A549 (cell line): ENCODE measurements at regions not wholly inside any gene's neighbourhood (a gene's known extent, or its start where the extent isn't known, plus 50 kb on each side); places are given as distances from the start of the nearest gene placed in this dataset.

Source experiments
- CBX8 ChIP-seq: fragments of 200-600 bp; sonication (generic); IDR thresholded peaks from 2 replicates; pipeline ENCODE4 v1.6.1; 2016
- CEBPB ChIP-seq, 2 experiments: fragments of >200 bp in 1 of 2; sonication (Bioruptor Twin) in 1 of 2; formaldehyde crosslinking in 1 of 2; IDR thresholded peaks; 2 replicates each; pipeline ENCODE4 v1.6.1; 2012 to 2016
- CHD4 ChIP-seq: fragments of 200-600 bp; sonication (generic); IDR thresholded peaks from 2 replicates; pipeline ENCODE4 v1.6.1; 2016; ENCODE audit warnings: antibody characterized with exemption, mild to moderate bottlenecking, borderline replicate concordance
- CTCF ChIP-seq: fragments of >200 bp; sonication (Bioruptor Twin); formaldehyde crosslinking; IDR thresholded peaks from 3 replicates; pipeline ENCODE4 v1.5.1; 2016
- EP300 ChIP-seq, 2 experiments: fragments of >200 bp; sonication (Bioruptor Twin); formaldehyde crosslinking; IDR thresholded peaks; 2 replicates in 1 of 2; 3 replicates in 1 of 2; pipeline ENCODE4 v1.6.1; 2016 to 2017
- HOXA7 ChIP-seq: fragments of 250-450 bp; sonication (Bioruptor Pico); IDR thresholded peaks from 2 replicates; pipeline ENCODE4 v1.5.0; 2020; ENCODE audit warnings: mild to moderate bottlenecking, moderate library complexity
- JUN ChIP-seq, 2 experiments: fragments of >200 bp; sonication (Bioruptor Twin); formaldehyde crosslinking; IDR thresholded peaks; 2 replicates in 1 of 2; 3 replicates in 1 of 2; pipeline ENCODE4 v1.6.1; 2016 to 2017
- MYC ChIP-seq: IDR thresholded peaks from 2 replicates; pipeline ENCODE4 v1.6.1; 2012; ENCODE audit warnings: mild to moderate bottlenecking, inconsistent platforms, low read length, improper control_type of control experiment, borderline replicate concordance
- POLR2A ChIP-seq: IDR thresholded peaks from 2 replicates; pipeline ENCODE4 v1.6.1; 2012; ENCODE audit warnings: mild to moderate bottlenecking, low read length
- RFX5 ChIP-seq: fragments of 450-650 bp; IDR thresholded peaks from 2 replicates; pipeline ENCODE4 v1.7.1; 2014; ENCODE audit warnings: antibody characterized with exemption, mild to moderate bottlenecking, moderate library complexity

- no peak for TF ChIP-seq CTCF
- no peak for TF ChIP-seq MYC
- TF ChIP-seq EP300 (IDR thresholded peaks at IDR 0.05): no peak
- no peak for TF ChIP-seq RFX5
- no peak for TF ChIP-seq JUN (IDR thresholded peaks at IDR 0.05)
- no peak for TF ChIP-seq CBX8
- TF ChIP-seq POLR2A: no peak
- TF ChIP-seq CEBPB (IDR thresholded peaks at IDR 0.05): no peak
- TF ChIP-seq CHD4: no peak
- TF ChIP-seq HOXA7 (CRISPR knock-in tag): no peak
Measured at GRCh38 chr13:47546391-47547225, 454.5 kb downstream of the SUCLA2 start.
